Effector CD8-positive, alpha-beta T cell (primary cell): ENCODE measurements at regions not wholly inside any gene's neighbourhood (a gene's known extent, or its start where the extent isn't known, plus 50 kb on each side); places are given as distances from the start of the nearest gene placed in this dataset.

Source experiments
- DNase-seq: peaks from one replicate; lab custom pipeline; 2025; lab: John Stamatoyannopoulos, UW

GRCh38 chr16:80300876-80301275 lies 239.9 kb upstream of the DYNLRB2 start:
- DNase-seq: no peak

- DNase-seq: no peak
These were observed 240.3 kb upstream of the DYNLRB2 start for GRCh38 chr16:80300456-80300855.

GRCh38 chr16:80299416-80299815 lies 241.4 kb upstream of the DYNLRB2 start:
- no peak for DNase-seq

- no peak for DNase-seq
These were observed 242.1 kb upstream of the DYNLRB2 start for GRCh38 chr16:80298676-80299075.

- no peak for DNase-seq
These were observed 244.8 kb upstream of the DYNLRB2 start for GRCh38 chr16:80296034-80296433.

- no peak for DNase-seq
These were observed 246.6 kb upstream of the DYNLRB2 start for GRCh38 chr16:80294172-80294571.

DNA sequence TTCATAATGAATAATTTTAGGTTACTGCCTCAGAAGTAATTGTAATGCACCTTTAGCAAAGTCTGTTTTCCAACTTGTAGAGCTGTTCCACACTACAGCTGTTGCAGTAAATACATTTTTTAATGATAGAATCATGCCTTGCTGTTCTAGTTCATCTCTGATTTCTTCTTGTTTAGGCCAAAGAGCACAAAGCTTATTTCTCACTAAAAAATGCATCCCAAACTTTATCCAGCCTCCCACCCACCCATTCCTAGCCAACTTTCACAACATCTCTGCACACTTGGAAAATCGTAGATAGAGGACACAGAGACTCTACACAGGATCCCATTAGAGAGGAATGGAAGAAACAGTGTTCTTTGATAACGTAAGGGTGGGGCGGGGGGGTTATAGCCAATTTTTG lies 252.2 kb upstream of the DYNLRB2 start:
- DNase-seq: no peak

DNA sequence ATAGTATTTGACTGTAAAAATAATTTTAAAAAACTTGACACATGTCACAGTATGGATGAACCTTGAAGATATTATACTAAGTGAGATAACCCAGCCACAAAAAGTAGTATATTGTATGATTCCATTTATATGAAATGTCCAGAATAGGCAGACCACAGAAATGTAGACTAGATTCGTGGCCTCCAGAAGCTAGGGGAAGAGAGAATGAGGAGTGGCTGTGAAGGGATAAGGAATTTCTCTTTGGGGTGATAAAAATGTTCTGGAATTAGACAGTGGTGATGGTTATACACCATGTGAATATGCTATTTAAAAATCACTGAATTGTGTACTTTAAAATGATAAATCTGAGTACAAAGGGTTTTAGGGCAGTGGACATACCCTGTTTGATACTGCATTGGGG lies 253.1 kb upstream of the DYNLRB2 start:
- no peak for DNase-seq

GRCh38 chr16:80285104-80285503 lies 255.7 kb upstream of the DYNLRB2 start:
- no peak for DNase-seq

- DNase-seq: no peak
These were observed 257.1 kb upstream of the DYNLRB2 start for GRCh38 chr16:80283466-80284392.

- no peak for DNase-seq
These were observed 260.2 kb upstream of the DYNLRB2 start for GRCh38 chr16:80280557-80280956.

GRCh38 chr16:80279656-80280055 lies 261.1 kb upstream of the DYNLRB2 start:
- DNase-seq: no peak

- DNase-seq: no peak
These were observed 263.6 kb upstream of the DYNLRB2 start for GRCh38 chr16:80277182-80277581.

GRCh38 chr16:80274576-80275191 lies 266.1 kb upstream of the DYNLRB2 start:
- DNase-seq: no peak

DNA sequence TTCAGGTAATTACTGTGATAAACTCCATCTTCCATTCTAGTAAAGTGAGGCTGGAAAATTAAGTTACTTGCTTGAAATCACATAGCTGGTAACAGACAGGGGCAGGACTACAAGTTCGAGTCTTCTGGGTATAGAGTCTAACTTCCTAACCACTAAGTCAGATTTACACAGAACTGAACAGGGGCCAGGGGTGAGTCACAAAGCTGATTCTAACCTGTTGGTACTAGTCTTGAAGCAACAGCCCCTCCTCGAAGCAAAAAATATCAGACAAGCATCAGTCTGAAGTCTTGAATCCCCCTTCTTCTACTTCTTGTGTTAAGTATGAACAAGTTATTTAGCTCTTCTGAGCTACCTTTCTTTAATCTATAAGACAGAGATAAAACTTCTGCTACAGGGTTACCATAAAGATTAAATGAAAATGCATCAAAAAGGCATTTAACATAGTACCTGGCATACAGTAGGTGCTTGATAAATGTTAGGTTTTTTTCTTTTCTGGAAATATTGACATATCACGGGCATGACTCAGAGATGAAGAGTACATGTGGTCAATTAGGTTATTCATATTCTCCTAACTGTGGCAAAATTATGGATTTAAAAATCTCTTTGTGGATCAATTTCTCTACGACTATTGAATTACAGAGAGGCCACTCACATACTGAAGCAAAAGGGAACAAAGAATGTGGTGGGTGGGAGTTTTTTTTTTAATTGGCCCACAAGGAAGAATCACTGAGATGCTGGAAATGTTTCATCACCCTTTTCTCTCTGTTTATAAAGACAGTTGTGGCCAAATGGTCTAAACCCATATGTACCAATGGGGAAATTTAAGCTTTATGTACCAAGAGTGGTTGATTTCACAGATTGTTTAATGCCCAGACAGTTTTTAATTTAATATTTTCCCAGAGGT lies 266.9 kb upstream of the DYNLRB2 start:
- DNase-seq: no peak

DNA sequence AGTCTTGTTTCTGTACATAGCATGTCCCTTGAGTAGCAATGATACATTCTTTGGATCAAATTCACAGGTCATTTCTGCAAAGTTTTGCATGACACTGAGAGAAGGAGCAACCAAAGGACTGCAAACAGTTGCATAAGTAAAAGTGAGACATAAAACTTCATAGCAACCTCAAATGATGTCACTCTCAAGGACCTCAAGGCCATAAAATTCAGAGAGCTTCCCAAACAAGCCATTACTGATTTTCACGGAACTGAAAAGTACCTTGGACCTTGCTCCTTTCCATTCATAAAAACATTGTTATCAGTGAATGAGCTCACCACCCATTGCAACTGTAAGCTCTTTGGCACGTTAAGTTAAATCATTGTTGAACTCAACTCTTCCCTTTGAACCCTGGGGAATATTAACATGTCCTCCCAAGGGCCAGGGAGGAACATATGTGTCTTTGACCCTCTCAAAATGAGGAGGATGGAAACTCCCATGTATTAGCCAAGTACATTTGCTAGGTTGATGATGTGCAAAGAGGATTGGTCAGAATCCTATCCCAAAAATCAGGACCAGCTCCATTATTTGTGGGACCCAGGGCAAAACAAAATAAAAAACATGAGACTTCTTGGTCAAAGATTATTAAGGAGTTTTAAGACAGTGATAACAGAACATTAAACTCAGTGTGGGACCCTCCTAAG lies 275.0 kb upstream of the DYNLRB2 start:
- DNase-seq: no peak

- no peak for DNase-seq
These were observed 276.7 kb upstream of the DYNLRB2 start for GRCh38 chr16:80263848-80264694.

GRCh38 chr16:80263181-80263823 lies 277.5 kb upstream of the DYNLRB2 start:
- DNase-seq: no peak

- DNase-seq: no peak
These were observed 279.9 kb upstream of the DYNLRB2 start for GRCh38 chr16:80260906-80261311.

DNA sequence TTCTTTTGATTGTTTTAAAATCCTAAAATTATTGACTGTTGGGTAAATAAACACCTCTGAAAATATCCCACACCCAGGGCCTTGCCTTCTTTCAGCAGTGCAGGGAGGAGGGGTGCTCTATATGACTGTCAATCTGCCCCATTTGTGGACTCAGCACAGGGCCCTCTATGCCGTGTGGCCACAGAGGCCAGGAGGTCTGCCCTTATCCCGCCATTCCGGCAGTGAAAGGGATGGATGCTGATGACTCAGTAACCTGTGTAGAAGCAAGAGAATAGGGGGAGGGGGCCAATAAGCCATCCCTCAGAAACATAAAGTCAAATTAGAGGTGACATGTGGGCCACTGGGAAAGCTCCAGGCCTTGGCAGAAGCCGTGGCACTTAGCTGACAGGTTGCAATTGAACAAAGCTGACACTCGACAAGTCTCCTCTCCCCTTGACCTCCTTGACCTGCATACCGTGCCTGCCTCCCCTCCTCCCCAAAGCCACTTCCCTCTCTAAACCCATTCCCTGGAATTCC lies 281.4 kb upstream of the DYNLRB2 start:
- DNase-seq: no peak
